ENCODE measurements at regions not wholly inside any gene's neighbourhood (a gene's known extent, or its start where the extent isn't known, plus 50 kb on each side); places are given as distances from the start of the nearest gene placed in this dataset.

- Mint-ChIP-seq H3K27me3 (ENCODE audit: low read depth) (peaks cover 27% of the 10 kb centered on the region), H3K36me3 (no peaks in the 10 kb centered on the region), H3K9me3 (no peaks in the 10 kb centered on the region), H3K4me1 (peaks cover 24% of the 10 kb centered on the region), H3K27ac (no peak overlapping the region), H3K4me3 (no peak overlapping the region)
- DNase-seq (ENCODE audit: low spot score in 2 of 2, unreplicated experiment in 2 of 2): no peak
- no peak for TF ChIP-seq CTCF (IDR thresholded peaks at IDR 0.05; ENCODE audit: unreplicated experiment)
Observed at GRCh38 chr2:176984987-176985386, 227.6 kb upstream of the HNRNPA3 start.

- Mint-ChIP-seq H3K27me3 (ENCODE audit: low read depth) (peaks cover 28% of the 10 kb centered on the region), H3K4me1 (peaks cover 20% of the 10 kb centered on the region), H3K27ac (no peak overlapping the region), H3K9me3 (no peaks in the 10 kb centered on the region), H3K4me3 (no peak overlapping the region), H3K36me3 (no peaks in the 10 kb centered on the region)
- no peak for DNase-seq (ENCODE audit: low spot score in 2 of 2, unreplicated experiment in 2 of 2)
- no peak for TF ChIP-seq CTCF (IDR thresholded peaks at IDR 0.05; ENCODE audit: unreplicated experiment)
Observed at GRCh38 chr2:176985871-176986270, 226.7 kb upstream of the HNRNPA3 start.

- H3K36me3 Mint-ChIP-seq: no peaks in the 10 kb centered on the region
- no peak for DNase-seq (ENCODE audit: low spot score in 2 of 2, unreplicated experiment in 2 of 2)
Observed at GRCh38 chr2:176986487-176986886, 226.1 kb upstream of the HNRNPA3 start.

GRCh38 chr2:176991411-176991810 lies 221.2 kb upstream of the HNRNPA3 start:
- peaks cover 4% of the 10 kb centered on the region for H3K27me3 Mint-ChIP-seq (ENCODE audit: low read depth)
- no peak overlapping the region for H3K27ac Mint-ChIP-seq
- H3K9me3 Mint-ChIP-seq: no peaks in the 10 kb centered on the region
- DNase-seq (ENCODE audit: low spot score in 2 of 2, unreplicated experiment in 2 of 2): no peak
- H3K4me3 Mint-ChIP-seq: no peak overlapping the region
- TF ChIP-seq CTCF (IDR thresholded peaks at IDR 0.05; ENCODE audit: unreplicated experiment): no peak
- H3K4me1 Mint-ChIP-seq: peaks cover 6% of the 10 kb centered on the region
- no peaks in the 10 kb centered on the region for H3K36me3 Mint-ChIP-seq

More at GRCh38 chr2:176986487-176986886, 226.1 kb upstream of the HNRNPA3 start:
- no peak overlapping the region for H3K27ac Mint-ChIP-seq
- no peaks in the 10 kb centered on the region for H3K9me3 Mint-ChIP-seq
- peaks cover 26% of the 10 kb centered on the region for H3K27me3 Mint-ChIP-seq (ENCODE audit: low read depth)
- peaks cover 20% of the 10 kb centered on the region for H3K4me1 Mint-ChIP-seq
- no peak for TF ChIP-seq CTCF (IDR thresholded peaks at IDR 0.05; ENCODE audit: unreplicated experiment)
- no peak overlapping the region for H3K4me3 Mint-ChIP-seq

GRCh38 chr2:176997074-176997791 lies 215.4 kb upstream of the HNRNPA3 start:
- Mint-ChIP-seq H3K27ac (no peak overlapping the region), H3K9me3 (no peaks in the 10 kb centered on the region), H3K4me3 (no peak overlapping the region), H3K36me3 (no peaks in the 10 kb centered on the region), H3K4me1 (peaks cover 25% of the 10 kb centered on the region), H3K27me3 (ENCODE audit: low read depth) (no peaks in the 10 kb centered on the region)
- TF ChIP-seq CTCF (IDR thresholded peaks at IDR 0.05; ENCODE audit: unreplicated experiment): no peak
- DNase-seq (ENCODE audit: low spot score in 2 of 2, unreplicated experiment in 2 of 2): no peak
